GM06990 (cell line): ENCODE measurements at regions not wholly inside any gene's neighbourhood (a gene's known extent, or its start where the extent isn't known, plus 50 kb on each side); places are given as distances from the start of the nearest gene placed in this dataset.

Experiments
- DNase-seq: peaks from one replicate; pipeline ENCODE4 v3.0.0-alpha.2; 2011; ENCODE audit not compliant: insufficient read length; ENCODE audit errors: extremely low read depth
- H3K27me3 ChIP-seq: replicated peaks from 2 replicates; pipeline ENCODE4 v1.6.0; 2011; ENCODE audit warnings: low read length; ENCODE audit not compliant: control insufficient read depth, insufficient read depth
- H3K36me3 ChIP-seq: 2 replicates; pipeline ENCODE4 v1.5.1; 2011; ENCODE audit warnings: low read length; ENCODE audit not compliant: control insufficient read depth, insufficient read depth
- H3K4me3 ChIP-seq: replicated peaks from 2 replicates; pipeline ENCODE4 v1.5.1; 2011; ENCODE audit warnings: low read depth, mild to moderate bottlenecking, control low read depth, low read length
- CTCF ChIP-seq: IDR thresholded peaks from 2 replicates; pipeline ENCODE4 v1.5.1; 2011; ENCODE audit warnings: low read length, control low read depth, mild to moderate bottlenecking, inconsistent platforms; ENCODE audit not compliant: insufficient read depth, poor library complexity, severe bottlenecking

- no peak for DNase-seq
- no peak overlapping the region for H3K4me3 ChIP-seq
- no peak for TF ChIP-seq CTCF
Measured at GRCh38 chr5:24854350-24854749, 209.6 kb upstream of the CDH10 start.

GRCh38 chr5:24850926-24851486, 206.2 kb upstream of the CDH10 start:
- Histone ChIP-seq H3K27me3 (no peaks in the 10 kb centered on the region), H3K36me3 (no peaks in the 10 kb centered on the region), H3K4me3 (no peak overlapping the region)
- no peak for TF ChIP-seq CTCF
- DNase-seq = no peak

More at GRCh38 chr5:24854350-24854749, 209.6 kb upstream of the CDH10 start:
- no peaks in the 10 kb centered on the region for H3K36me3 ChIP-seq
- no peaks in the 10 kb centered on the region for H3K27me3 ChIP-seq

DNA sequence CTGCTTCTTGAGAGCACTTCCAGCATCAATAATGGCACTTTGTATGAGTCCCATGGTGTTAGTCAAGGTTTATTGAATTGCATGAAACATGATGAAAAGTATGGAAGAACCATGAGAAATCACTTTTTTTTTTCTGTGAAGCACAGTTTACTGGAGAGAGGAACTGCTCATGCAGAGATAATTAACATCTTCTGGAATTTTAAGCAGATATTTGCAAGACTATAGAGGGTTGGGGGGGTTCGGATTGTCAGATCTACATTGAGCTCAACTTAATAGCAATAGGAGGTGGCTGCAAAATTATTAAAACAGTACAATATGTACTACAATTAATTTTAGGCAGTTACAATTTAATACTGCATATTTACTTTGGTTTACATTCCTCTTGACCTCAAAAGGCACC, 204.4 kb upstream of the CDH10 start:
- no peak overlapping the region for H3K4me3 ChIP-seq
- TF ChIP-seq CTCF = no peak
- H3K27me3 ChIP-seq = no peaks in the 10 kb centered on the region
- no peak for DNase-seq
- no peaks in the 10 kb centered on the region for H3K36me3 ChIP-seq

DNA sequence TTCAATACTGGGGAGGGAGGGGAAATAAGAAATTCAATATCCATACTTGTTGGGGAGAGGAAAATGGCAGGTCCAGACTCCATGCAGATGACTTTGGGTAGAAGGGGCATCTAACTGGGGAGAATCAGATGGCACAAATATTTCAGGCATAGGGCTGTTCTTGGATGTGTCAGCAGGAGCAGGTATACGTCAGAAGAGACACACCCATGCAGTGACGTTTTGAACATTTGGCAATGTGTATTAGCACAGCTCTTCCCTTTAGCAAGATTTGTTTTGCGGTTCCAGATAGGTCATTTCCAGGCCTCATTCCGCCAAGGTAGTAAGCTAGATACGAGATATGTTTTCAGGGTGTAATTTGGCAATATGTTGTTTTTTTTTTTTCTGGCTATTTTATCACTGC, 187.2 kb upstream of the CDH10 start:
- Histone ChIP-seq H3K4me3 (no peak overlapping the region), H3K27me3 (no peaks in the 10 kb centered on the region), H3K36me3 (no peaks in the 10 kb centered on the region)
- DNase-seq = no peak
- TF ChIP-seq CTCF = no peak

- H3K36me3 ChIP-seq = no peaks in the 10 kb centered on the region
- no peaks in the 10 kb centered on the region for H3K27me3 ChIP-seq
- H3K4me3 ChIP-seq = no peak overlapping the region
- no peak for DNase-seq
- no peak for TF ChIP-seq CTCF
Measured at GRCh38 chr5:24823625-24824024, 178.8 kb upstream of the CDH10 start.

GRCh38 chr5:24819841-24820240, 175.1 kb upstream of the CDH10 start:
- Histone ChIP-seq H3K4me3 (no peak overlapping the region), H3K36me3 (no peaks in the 10 kb centered on the region), H3K27me3 (no peaks in the 10 kb centered on the region)
- TF ChIP-seq CTCF = no peak
- DNase-seq = no peak
